Activated CD4-positive, alpha-beta T cell treated with anti-CD3 and anti-CD28 coated beads for 4 hours (primary cell): ENCODE measurements at regions not wholly inside any gene's neighbourhood (a gene's known extent, or its start where the extent isn't known, plus 50 kb on each side); places are given as distances from the start of the nearest gene placed in this dataset.

Experiments used
- DNase-seq, 2 donors: peaks; one replicate each; pipeline ENCODE4 v3.0.0-alpha.2; 2020

- DNase-seq, result no peak
These were observed 76.4 kb downstream of the CXXC4 start for GRCh38 chr4:104418286-104418685.

- DNase-seq, result no peak
These were observed 77.3 kb downstream of the CXXC4 start for GRCh38 chr4:104417357-104417882.

GRCh38 chr4:104416725-104417356 lies 77.9 kb downstream of the CXXC4 start:
- no peak for DNase-seq

GRCh38 chr4:104413487-104413886 lies 81.2 kb downstream of the CXXC4 start:
- DNase-seq, result no peak

- DNase-seq, result no peak
These were observed 82.3 kb downstream of the CXXC4 start for GRCh38 chr4:104412344-104412743.

- no peak for DNase-seq
These were observed 83.2 kb downstream of the CXXC4 start for GRCh38 chr4:104411502-104411901.

GRCh38 chr4:104408878-104409277 lies 85.8 kb downstream of the CXXC4 start:
- no peak for DNase-seq

- no peak for DNase-seq
These were observed 90.3 kb downstream of the CXXC4 start for GRCh38 chr4:104404361-104404760.

- DNase-seq, result no peak
These were observed 99.5 kb downstream of the CXXC4 start for GRCh38 chr4:104395168-104395614.

GRCh38 chr4:104394406-104395167 lies 100.1 kb downstream of the CXXC4 start:
- DNase-seq, result no peak

GRCh38 chr4:104393655-104394324 lies 100.9 kb downstream of the CXXC4 start:
- DNase-seq, result no peak

- no peak for DNase-seq
These were observed 109.0 kb downstream of the CXXC4 start for GRCh38 chr4:104385713-104386112.

GRCh38 chr4:104382961-104383360 lies 111.7 kb downstream of the CXXC4 start:
- DNase-seq, result no peak

- DNase-seq, result no peak
These were observed 113.0 kb downstream of the CXXC4 start for GRCh38 chr4:104381729-104382128.

GRCh38 chr4:104365618-104366017 lies 129.1 kb downstream of the CXXC4 start:
- no peak for DNase-seq

- DNase-seq, result no peak
These were observed 141.2 kb downstream of the CXXC4 start for GRCh38 chr4:104353481-104353880.

- no peak for DNase-seq
These were observed 142.5 kb downstream of the CXXC4 start for GRCh38 chr4:104352211-104352610.

GRCh38 chr4:104351706-104352105 lies 143.0 kb downstream of the CXXC4 start:
- no peak for DNase-seq

GRCh38 chr4:104345598-104346242 lies 149.0 kb downstream of the CXXC4 start:
- no peak for DNase-seq

GRCh38 chr4:104344342-104344980 lies 150.2 kb downstream of the CXXC4 start:
- DNase-seq, result no peak

- DNase-seq, result no peak
These were observed 160.3 kb downstream of the CXXC4 start for GRCh38 chr4:104334410-104334809.

- DNase-seq, result no peak
These were observed 164.4 kb downstream of the CXXC4 start for GRCh38 chr4:104330125-104330905.
